ENCODE measurements at regions not wholly inside any gene's neighbourhood (a gene's known extent, or its start where the extent isn't known, plus 50 kb on each side); places are given as distances from the start of the nearest gene placed in this dataset.

- no peaks in the 10 kb centered on the region for H3K36me3 ChIP-seq (ENCODE audit: control insufficient read depth, insufficient read depth, low read length)
- ATAC-seq: no peak
- BruUV-seq (replicated peaks): no TSS peak
- DNase-seq (ENCODE audit: low read depth, low spot score): no peak
- in situ Hi-C loops (cut with HindIII; ENCODE audit: low pct_unique_long_range_greater_than_20kb, low sequenced_read_pairs) (no loop called here), intact Hi-C loops (cut with micrococcal nuclease; ENCODE audit: unreplicated experiment) (no loop called here)
- H3K4me1 ChIP-seq (ENCODE audit: control insufficient read depth, insufficient read depth, low read length): no peaks in the 10 kb centered on the region
- H3K27ac ChIP-seq (ENCODE audit: low read length): no peak overlapping the region
- TF ChIP-seq SIN3A (IDR thresholded peaks at IDR 0.05; ENCODE audit: borderline replicate concordance, insufficient read depth, low read depth, low read length) (no peak), CTCF (IDR thresholded peaks at IDR 0.05) (no peak), REST (IDR thresholded peaks at IDR 0.05; ENCODE audit: insufficient read depth in 1 of 2, low read depth in 2 of 2, low read length in 1 of 2) (no peak), TCF7L2 (IDR thresholded peaks at IDR 0.05; ENCODE audit: low read depth, low read length) (no peak), POLR2AphosphoS5 (IDR thresholded peaks at IDR 0.05; ENCODE audit: low read depth, low read length) (no peak)
- H3K27me3 ChIP-seq (ENCODE audit: control insufficient read depth, insufficient read depth, low read length): no peaks in the 10 kb centered on the region
- POLR2A ChIA-PET: no interaction called here
- no peaks in the 10 kb centered on the region for H3K9me3 ChIP-seq (ENCODE audit: control insufficient read depth, insufficient read depth, low read depth, low read length)
- CTCF ChIA-PET: no interaction called here
- H3K4me3 ChIP-seq (ENCODE audit: low read depth in 2 of 2, low read length in 2 of 2): no peak overlapping the region
Observed at GRCh38 chr2:150594299-150594698, 106.8 kb upstream of the RND3 start.

GRCh38 chr2:150591496-150592285, 104.2 kb upstream of the RND3 start:
- no peak overlapping the region for H3K4me3 ChIP-seq (ENCODE audit: low read depth in 2 of 2, low read length in 2 of 2)
- in situ Hi-C loops (cut with HindIII; ENCODE audit: low pct_unique_long_range_greater_than_20kb, low sequenced_read_pairs): no loop called here
- no peak for TF ChIP-seq CTCF (IDR thresholded peaks at IDR 0.05)
- TF ChIP-seq SIN3A (IDR thresholded peaks at IDR 0.05; ENCODE audit: borderline replicate concordance, insufficient read depth, low read depth, low read length): no peak
- TF ChIP-seq POLR2AphosphoS5 (IDR thresholded peaks at IDR 0.05; ENCODE audit: low read depth, low read length): no peak
- no TSS peak for BruUV-seq (replicated peaks)
- no peak for DNase-seq (ENCODE audit: low read depth, low spot score)
- no peaks in the 10 kb centered on the region for H3K27me3 ChIP-seq (ENCODE audit: control insufficient read depth, insufficient read depth, low read length)
- POLR2A ChIA-PET: no interaction called here
- CTCF ChIA-PET: interaction anchor here (0.6 kb wide), 1 partner anchor 58 kb away, joined by 4 read pairs; no protein-coding TSS in a partner anchor
- H3K4me1 ChIP-seq (ENCODE audit: control insufficient read depth, insufficient read depth, low read length): no peaks in the 10 kb centered on the region
- no peaks in the 10 kb centered on the region for H3K9me3 ChIP-seq (ENCODE audit: control insufficient read depth, insufficient read depth, low read depth, low read length)
- H3K27ac ChIP-seq (ENCODE audit: low read length): no peak overlapping the region
- H3K36me3 ChIP-seq (ENCODE audit: control insufficient read depth, insufficient read depth, low read length): no peaks in the 10 kb centered on the region
- 0 out of 2 replicates have a peak, but pooled peaks have one; percentile 53 for ATAC-seq
- intact Hi-C loops (cut with micrococcal nuclease; ENCODE audit: unreplicated experiment): no loop called here
